H1 (cell line): ENCODE measurements at regions not wholly inside any gene's neighbourhood (a gene's known extent, or its start where the extent isn't known, plus 50 kb on each side); places are given as distances from the start of the nearest gene placed in this dataset.

ENCODE experiments used
- CTCF ChIA-PET: fragments of 300-600 bp; sonication (Branson Sonifier 250); formaldehyde crosslinking; loops from one replicate; lab custom pipeline; 2021; ENCODE audit not compliant: partially characterized antibody; lab: Charles Lee
- POLR2A ChIA-PET: fragments of 300-600 bp; sonication (Branson Sonifier 250); formaldehyde crosslinking; loops from one replicate; lab custom pipeline; 2021; ENCODE audit warnings: inconsistent platforms; ENCODE audit not compliant: partially characterized antibody; lab: Charles Lee
- DNase-seq, 2 experiments: peaks; one replicate each; pipeline versions ENCODE4 v3.0.0 to v3.0.0-alpha.2; 2010 to 2022; ENCODE audit warnings: low spot score in 2 of 2, low read depth in 1 of 2, mixed read lengths in 1 of 2
- FAIRE-seq: peaks from 2 replicates; lab custom pipeline; 2011; peaks lifted over from hg19 to GRCh38; lab: Jason Lieb, UNC
- H2AFZ ChIP-seq: 2 replicates; pipeline ENCODE4 v1.8.1; 2012; ENCODE audit warnings: low read length, inconsistent platforms
- H2AK5ac ChIP-seq: 2 replicates; pipeline ENCODE4 v1.6.1; 2013; ENCODE audit warnings: low read depth, low read length
- H2BK120ac ChIP-seq: replicated peaks from 2 replicates; pipeline ENCODE3; 2013; ENCODE audit warnings: low read depth, low read length, inconsistent platforms
- H2BK12ac ChIP-seq: 2 replicates; pipeline ENCODE4 v1.6.1; 2013; ENCODE audit warnings: low read depth, low read length
- H2BK15ac ChIP-seq: 2 replicates; pipeline ENCODE4 v1.6.1; 2013; ENCODE audit warnings: low read length
- H2BK20ac ChIP-seq: 2 replicates; pipeline ENCODE4 v1.6.1; 2013; ENCODE audit warnings: low read length
- H2BK5ac ChIP-seq: 2 replicates; pipeline ENCODE4 v1.6.1; 2013; ENCODE audit warnings: low read depth, low read length
- H3K14ac ChIP-seq: 2 replicates; pipeline ENCODE4 v1.6.1; 2013; ENCODE audit warnings: inconsistent platforms; ENCODE audit not compliant: insufficient read length
- H3K18ac ChIP-seq: 2 replicates; pipeline ENCODE4 v1.6.1; 2013; ENCODE audit warnings: low read length; ENCODE audit errors: extremely low read depth
- H3K23ac ChIP-seq: 2 replicates; pipeline ENCODE4 v1.6.1; 2013; ENCODE audit warnings: inconsistent platforms; ENCODE audit not compliant: insufficient read length
- H3K23me2 ChIP-seq: 2 replicates; pipeline ENCODE4 v1.6.1; 2013; ENCODE audit warnings: low read depth, low read length
- H3K27ac ChIP-seq: 2 replicates; pipeline ENCODE4 v1.6.1; 2011; ENCODE audit warnings: low read depth, low read length, inconsistent platforms
- H3K27me3 ChIP-seq, 4 experiments: replicated peaks in 1 of 4; 1 replicate in 1 of 4; 2 replicates in 3 of 4; pipeline versions ENCODE4 v1.6.1 to v1.8.1; 2011 to 2013; ENCODE audit warnings: low read length in 3 of 4, mild to moderate bottlenecking in 3 of 4, inconsistent platforms in 2 of 4, mixed read lengths in 2 of 4, moderate library complexity in 1 of 4; ENCODE audit not compliant: control insufficient read depth in 3 of 4, insufficient read depth in 3 of 4; ENCODE audit errors: extremely low read depth in 1 of 4
- H3K36me3 ChIP-seq, 4 experiments: 2 replicates each; pipeline versions ENCODE4 v1.6.1 to v1.8.1; 2011 to 2013; ENCODE audit warnings: mild to moderate bottlenecking in 4 of 4, low read length in 3 of 4, moderate library complexity in 2 of 4, control low read depth in 1 of 4, inconsistent platforms in 1 of 4; ENCODE audit not compliant: insufficient read depth in 4 of 4, control insufficient read depth in 2 of 4
- H3K4ac ChIP-seq: replicated peaks from 2 replicates; pipeline ENCODE3; 2013; ENCODE audit warnings: low read length, low read depth, mixed read lengths, inconsistent platforms; ENCODE audit not compliant: insufficient read length
- H3K4me1 ChIP-seq, 4 experiments: replicated peaks in 1 of 4; 1 replicate in 1 of 4; 2 replicates in 3 of 4; pipeline versions ENCODE4 v1.6.1 to v1.8.1; 2011 to 2013; ENCODE audit warnings: low read length in 3 of 4, inconsistent platforms in 2 of 4, mixed read lengths in 1 of 4; ENCODE audit not compliant: insufficient read depth in 4 of 4, control insufficient read depth in 3 of 4
- H3K4me2 ChIP-seq, 2 experiments: 2 replicates each; pipeline versions ENCODE4 v1.6.1 to v1.8.1; 2011 to 2013; ENCODE audit warnings: low read depth in 2 of 2, low read length in 2 of 2, control low read depth in 1 of 2, inconsistent platforms in 1 of 2, mild to moderate bottlenecking in 1 of 2; ENCODE audit not compliant: insufficient read depth in 1 of 2
- H3K4me3 ChIP-seq, 4 experiments: fragments of 200-600, 300-600 bp in 1 of 4; sonication (generic), shearing (Covaris generic), sonication (Bioruptor Twin) in 1 of 4; 2 replicates each; pipeline versions ENCODE4 v1.5.1 to v1.8.1; 2011 to 2016; ENCODE audit warnings: low read length in 4 of 4, low read depth in 3 of 4, control low read depth in 2 of 4, inconsistent platforms in 2 of 4, mild to moderate bottlenecking in 2 of 4, mixed read lengths in 1 of 4, moderate library complexity in 1 of 4; ENCODE audit not compliant: insufficient read depth in 2 of 4; ENCODE audit errors: extremely low read depth in 1 of 4
- H3K56ac ChIP-seq: replicated peaks from 2 replicates; pipeline ENCODE3; 2013; ENCODE audit warnings: low read depth, mild to moderate bottlenecking, mixed read lengths, low read length, inconsistent platforms; ENCODE audit not compliant: insufficient read length
- H3K79me1 ChIP-seq: 2 replicates; pipeline ENCODE4 v1.6.1; 2013; ENCODE audit warnings: low read depth, low read length, control low read depth
- H3K79me2 ChIP-seq, 2 experiments: 2 replicates each; pipeline versions ENCODE4 v1.6.1 to v1.8.1; 2012 to 2013; ENCODE audit warnings: low read length in 2 of 2, mild to moderate bottlenecking in 2 of 2, inconsistent platforms in 1 of 2; ENCODE audit not compliant: insufficient read depth in 2 of 2, control insufficient read depth in 1 of 2
- H3K9ac ChIP-seq, 4 experiments: replicated peaks in 1 of 4; 1 replicate in 1 of 4; 2 replicates in 3 of 4; pipeline versions ENCODE4 v1.6.1 to v1.8.1; 2011 to 2013; ENCODE audit warnings: low read depth in 3 of 4, low read length in 3 of 4, control low read depth in 2 of 4, mild to moderate bottlenecking in 2 of 4, moderate library complexity in 2 of 4, inconsistent platforms in 1 of 4; ENCODE audit errors: extremely low read depth in 1 of 4
- H3K9me3 ChIP-seq, 2 experiments: 2 replicates each; pipeline versions ENCODE4 v1.6.1 to v1.8.1; 2012 to 2013; ENCODE audit warnings: mild to moderate bottlenecking in 2 of 2, moderate library complexity in 2 of 2, control low read depth in 1 of 2, inconsistent platforms in 1 of 2, low read depth in 1 of 2, low read length in 1 of 2, mixed read lengths in 1 of 2; ENCODE audit not compliant: insufficient read depth in 2 of 2
- H4K20me1 ChIP-seq, 2 experiments: replicated peaks in 1 of 2; 2 replicates each; pipeline versions ENCODE3 to v1.8.1; 2011 to 2013; ENCODE audit warnings: inconsistent platforms in 2 of 2, low read length in 2 of 2, mild to moderate bottlenecking in 1 of 2; ENCODE audit not compliant: insufficient read depth in 2 of 2, control insufficient read depth in 1 of 2
- H4K5ac ChIP-seq: 2 replicates; pipeline ENCODE4 v1.6.1; 2013; ENCODE audit warnings: low read length, low read depth, mixed read lengths, inconsistent platforms; ENCODE audit not compliant: insufficient read length
- H4K8ac ChIP-seq: 2 replicates; pipeline ENCODE4 v1.8.0; 2013; ENCODE audit warnings: mild to moderate bottlenecking, moderate library complexity, low read length, inconsistent platforms; ENCODE audit not compliant: insufficient read depth; ENCODE audit errors: extremely low read depth
- H4K91ac ChIP-seq: replicated peaks from 2 replicates; pipeline ENCODE3; 2013; ENCODE audit warnings: low read length, mixed read lengths, inconsistent platforms; ENCODE audit not compliant: insufficient read length
- BACH1 ChIP-seq: IDR thresholded peaks from 2 replicates; pipeline ENCODE4 v1.6.1; 2012; ENCODE audit warnings: low read length, improper control_type of control experiment
- CBX8 ChIP-seq: fragments of 300-800, 300-1000 bp; sonication (generic); IDR thresholded peaks from 2 replicates; pipeline ENCODE4 v1.7.1; 2016; ENCODE audit warnings: low read depth, low read length, borderline replicate concordance
- GTF2F1 ChIP-seq: IDR thresholded peaks from 2 replicates; pipeline ENCODE4 v1.6.1; 2012; ENCODE audit warnings: low read depth, low read length, improper control_type of control experiment, borderline replicate concordance
- POLR2AphosphoS5 ChIP-seq: IDR thresholded peaks from 2 replicates; pipeline ENCODE4 v1.6.1; 2011; ENCODE audit warnings: low read depth, low read length
- SP2 ChIP-seq: IDR thresholded peaks from 2 replicates; pipeline ENCODE4 v1.6.1; 2012; ENCODE audit warnings: mild to moderate bottlenecking, low read length, inconsistent platforms
- WGBS, 2 experiments: shearing (Covaris generic) in 1 of 2; methylation state at CpG; one replicate each; pipeline versions ENCODE4 v1.1.6 to v1.1.7; 2013 to 2015; ENCODE audit warnings: low lambda C conversion rate in 2 of 2, mixed read lengths in 2 of 2, inconsistent platforms in 1 of 2, low coverage in 1 of 2, missing lambda C conversion rate in 1 of 2; ENCODE audit not compliant: insufficient replicate concordance in 2 of 2, insufficient coverage in 1 of 2, insufficient read length in 1 of 2; ENCODE audit errors: extremely low coverage in 1 of 2, missing lambda C conversion rate in 1 of 2; 5-methylcytosine and 5-hydroxymethylcytosine counted together
- TF ChIP-seq, protein P1 (sequence below): IDR thresholded peaks from 2 replicates; pipeline ENCODE4 v1.6.1; 2011; ENCODE audit warnings: low read length, improper control_type of control experiment

GRCh38 chr2:12176623-12177454 lies 430.4 kb downstream of the LPIN1 start:
- Histone ChIP-seq H3K79me1 (no peaks in the 10 kb centered on the region), H3K4me1 (no peaks in the 10 kb centered on the region), H2BK120ac (no peak overlapping the region), H3K14ac (no peak overlapping the region), H3K18ac (peak overlapping the region; percentile 56; the same call in 1 of the 2 replicates), H3K4ac (no peak overlapping the region), H2BK5ac (no peak overlapping the region), H3K9me3 (no peaks in the 10 kb centered on the region), H3K23me2 (no peaks in the 10 kb centered on the region), H3K27me3 (no peaks in the 10 kb centered on the region), H2AFZ (no peak overlapping the region), H3K4me3 (no peak overlapping the region), H3K4me2 (no peak overlapping the region), H3K27ac (no peak overlapping the region), H3K56ac (no peak overlapping the region), H4K8ac (no peak overlapping the region), H4K91ac (no peak overlapping the region), H4K5ac (no peak overlapping the region), H2BK12ac (no peak overlapping the region), H3K79me2 (no peaks in the 10 kb centered on the region), H3K36me3 (no peaks in the 10 kb centered on the region), H3K23ac (no peak overlapping the region), H4K20me1 (no peaks in the 10 kb centered on the region), H2BK20ac (no peak overlapping the region), H2BK15ac (no peak overlapping the region), H2AK5ac (no peak overlapping the region), H3K9ac (no peak overlapping the region)
- POLR2A ChIA-PET = no interaction called here
- 90% methylated on average over 9 of the region's 9 CpGs; no CpG with 5 or more reads in 1 of the 2 experiments for WGBS, 2 experiments
- TF ChIP-seq, protein P1, sequence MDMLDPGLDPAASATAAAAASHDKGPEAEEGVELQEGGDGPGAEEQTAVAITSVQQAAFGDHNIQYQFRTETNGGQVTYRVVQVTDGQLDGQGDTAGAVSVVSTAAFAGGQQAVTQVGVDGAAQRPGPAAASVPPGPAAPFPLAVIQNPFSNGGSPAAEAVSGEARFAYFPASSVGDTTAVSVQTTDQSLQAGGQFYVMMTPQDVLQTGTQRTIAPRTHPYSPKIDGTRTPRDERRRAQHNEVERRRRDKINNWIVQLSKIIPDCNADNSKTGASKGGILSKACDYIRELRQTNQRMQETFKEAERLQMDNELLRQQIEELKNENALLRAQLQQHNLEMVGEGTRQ = no peak
- TF ChIP-seq POLR2AphosphoS5 = no peak
- TF ChIP-seq BACH1 = no peak
- TF ChIP-seq GTF2F1 = no peak
- no peak for TF ChIP-seq SP2
- TF ChIP-seq CBX8 = no peak
- CTCF ChIA-PET = interaction anchor here (0.6 to 1.0 kb wide), 2 partner anchors 9 to 369 kb away, joined by 3 to 4 read pairs; no protein-coding TSS in a partner anchor
- FAIRE-seq = no peak
- no peak for DNase-seq
